Gastrocnemius medialis (tissue), 4 donors: ENCODE measurements at regions not wholly inside any gene's neighbourhood (a gene's known extent, or its start where the extent isn't known, plus 50 kb on each side); places are given as distances from the start of the nearest gene placed in this dataset.
"Not testable (repeated sequence)": the region's sequence is repeated elsewhere in the genome, so short reads cannot be mapped to it uniquely, and the experiment has no call there.

Experiments used
- ATAC-seq, 2 donors: fragments of 150-250 bp; one replicate each; pipeline ENCODE4 v1.9.1; 2016
- DNase-seq, 2 donors: peaks; one replicate each; pipeline ENCODE4 v3.0.0-alpha.2; 2019
- H3K27ac ChIP-seq, 4 donors: fragments of 200-600 bp; sonication (generic); 1 replicate in 1 of 4; 2 replicates in 3 of 4; pipeline ENCODE4 v1.5.1; 2016 to 2018; ENCODE audit warnings: mild to moderate bottlenecking in 2 of 4, moderate library complexity in 1 of 4
- H3K27me3 ChIP-seq, 3 donors: fragments of 200-600 bp; sonication (generic) in 2 of 3; 1 replicate in 1 of 3; 2 replicates in 2 of 3; pipeline versions ENCODE4 v1.5.1 to v1.6.0; 2016 to 2019; ENCODE audit warnings: mild to moderate bottlenecking in 1 of 3, moderate library complexity in 1 of 3
- H3K36me3 ChIP-seq, 2 donors: fragments of 200-600 bp; sonication (generic) in 1 of 2; one replicate each; pipeline ENCODE4 v1.5.1; 2017 to 2018
- H3K4me1 ChIP-seq, 2 donors: fragments of 200-600 bp; sonication (generic) in 1 of 2; one replicate each; pipeline ENCODE4 v1.5.1; 2016 to 2017; ENCODE audit warnings: mild to moderate bottlenecking in 2 of 2
- H3K4me3 ChIP-seq, 4 donors: fragments of 200-600 bp; sonication (generic) in 3 of 4; 1 replicate in 1 of 4; 2 replicates in 3 of 4; pipeline ENCODE4 v1.5.1; 2016 to 2019; ENCODE audit warnings: mild to moderate bottlenecking in 2 of 4
- H3K9me3 ChIP-seq, 3 donors: fragments of 200-600 bp; sonication (generic) in 2 of 3; 1 replicate in 1 of 3; 2 replicates in 2 of 3; pipeline ENCODE4 v1.5.1; 2016 to 2019
- CTCF ChIP-seq, 5 experiments: fragments of 450-650 bp in 3 of 5; fragments of 200-600 bp in 2 of 5; sonication (generic) in 2 of 5; IDR thresholded peaks in 4 of 5; conservative IDR thresholded peaks in 1 of 5; 1 replicate in 4 of 5; 2 replicates in 1 of 5; pipeline ENCODE4 v1.5.1; 2016 to 2019; ENCODE audit warnings: antibody characterized with exemption in 5 of 5, mild to moderate bottlenecking in 3 of 5, moderate library complexity in 3 of 5
- POLR2A ChIP-seq, 2 donors: fragments of 450-650 bp; IDR thresholded peaks; one replicate each; pipeline ENCODE4 v1.6.1; 2017; ENCODE audit warnings: antibody characterized with exemption in 2 of 2, mild to moderate bottlenecking in 2 of 2, moderate library complexity in 2 of 2
- in situ Hi-C, 4 donors: fragments of 200-750 bp; cut with MboI; loops; one replicate each; pipeline versions ENCODE4 v1.15.0 to v1.8.0; 2017; ENCODE audit warnings: low sequenced_read_pairs in 4 of 4
- intact Hi-C: fragments of 100-400 bp; cut with DNase I; formaldehyde crosslinking; loops from one replicate; pipeline ENCODE4 v1.15.1; 2023; ENCODE audit warnings: low total_unique reads

- in situ Hi-C loops: no loop called here
- no peak for ATAC-seq
- TF ChIP-seq POLR2A (IDR thresholded peaks at IDR 0.05) (no peak), CTCF (IDR thresholded peaks at IDR 0.05 in 4 of 5, conservative IDR thresholded peaks at IDR 0.05 in 1 of 5) (no peak)
These were observed 114.0 kb downstream of the KLHL28 start for GRCh38 chr14:44847526-44848309.

GRCh38 chr14:44846232-44846824 lies 115.4 kb downstream of the KLHL28 start:
- no peak for DNase-seq
- H3K27me3 ChIP-seq: no peaks in the 10 kb centered on the region
- H3K4me3 ChIP-seq: no peak overlapping the region
- H3K36me3 ChIP-seq: no peaks in the 10 kb centered on the region
- no peaks in the 10 kb centered on the region for H3K4me1 ChIP-seq
- intact Hi-C loops (no loop called here), in situ Hi-C loops (no loop called here)
- no peak overlapping the region for H3K27ac ChIP-seq
- TF ChIP-seq CTCF (IDR thresholded peaks at IDR 0.05 in 4 of 5, conservative IDR thresholded peaks at IDR 0.05 in 1 of 5) (peak in 4 of 5 experiments; percentile 44 to 74 (median 53)), POLR2A (IDR thresholded peaks at IDR 0.05) (no peak)
- ATAC-seq: no peak
- no peaks in the 10 kb centered on the region for H3K9me3 ChIP-seq

More at GRCh38 chr14:44847526-44848309, 114.0 kb downstream of the KLHL28 start:
- no peaks in the 10 kb centered on the region for H3K36me3 ChIP-seq
- H3K4me1 ChIP-seq: no peaks in the 10 kb centered on the region
- no peak overlapping the region for H3K27ac ChIP-seq
- DNase-seq: no peak
- H3K9me3 ChIP-seq: no peaks in the 10 kb centered on the region
- intact Hi-C loops: no loop called here
- H3K4me3 ChIP-seq: no peak overlapping the region
- H3K27me3 ChIP-seq: no peaks in the 10 kb centered on the region

DNA sequence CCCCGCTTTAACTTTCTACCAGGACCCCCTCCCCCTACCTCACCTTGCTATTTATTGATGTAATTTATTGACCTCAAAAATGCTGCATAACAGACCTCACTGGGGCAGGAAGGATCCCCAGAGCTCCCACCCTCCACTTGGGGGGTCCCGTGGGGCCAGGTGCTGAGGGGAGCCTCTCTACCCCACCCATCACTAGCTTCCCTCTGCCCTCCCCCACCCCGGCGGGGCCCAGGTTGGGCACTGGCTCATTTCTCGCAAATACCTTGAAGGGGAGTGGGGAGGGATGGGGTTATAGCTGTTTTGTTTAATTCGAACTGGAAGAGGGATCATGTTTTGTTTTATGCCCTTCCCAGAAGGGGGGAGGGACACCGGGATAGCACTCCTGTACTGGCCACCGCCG lies 125.8 kb downstream of the KLHL28 start:
- in situ Hi-C loops, H3K27ac ChIP-seq, intact Hi-C loops, H3K36me3 ChIP-seq, ATAC-seq, H3K9me3 ChIP-seq, H3K4me1 ChIP-seq, H3K4me3 ChIP-seq, H3K27me3 ChIP-seq, DNase-seq: not testable (repeated sequence)

GRCh38 chr14:44833376-44834060 lies 128.2 kb downstream of the KLHL28 start:
- intact Hi-C loops: no loop called here
- DNase-seq (no peak), ATAC-seq (no peak)
- Histone ChIP-seq H3K4me1 (no peaks in the 10 kb centered on the region), H3K36me3 (no peaks in the 10 kb centered on the region), H3K27ac (no peak overlapping the region), H3K9me3 (no peaks in the 10 kb centered on the region), H3K27me3 (no peaks in the 10 kb centered on the region), H3K4me3 (no peak overlapping the region)
- in situ Hi-C loops: no loop called here
- no peak for TF ChIP-seq CTCF (IDR thresholded peaks at IDR 0.05 in 4 of 5, conservative IDR thresholded peaks at IDR 0.05 in 1 of 5)
- TF ChIP-seq POLR2A (IDR thresholded peaks at IDR 0.05): no peak

GRCh38 chr14:44830371-44830770 lies 131.4 kb downstream of the KLHL28 start:
- Histone ChIP-seq H3K27me3 (no peaks in the 10 kb centered on the region), H3K36me3 (no peaks in the 10 kb centered on the region), H3K9me3 (no peaks in the 10 kb centered on the region), H3K27ac (no peak overlapping the region), H3K4me3 (no peak overlapping the region), H3K4me1 (no peaks in the 10 kb centered on the region)
- DNase-seq (no peak), ATAC-seq (no peak)
- TF ChIP-seq CTCF (IDR thresholded peaks at IDR 0.05 in 4 of 5, conservative IDR thresholded peaks at IDR 0.05 in 1 of 5): no peak
- no peak for TF ChIP-seq POLR2A (IDR thresholded peaks at IDR 0.05)
- intact Hi-C loops: no loop called here
- in situ Hi-C loops: no loop called here
